Neural progenitor cell (in vitro differentiated cells): ENCODE measurements at regions not wholly inside any gene's neighbourhood (a gene's known extent, or its start where the extent isn't known, plus 50 kb on each side); places are given as distances from the start of the nearest gene placed in this dataset.

Source experiments
- DNase-seq: peaks from one replicate; pipeline ENCODE4 v3.0.0-alpha.2; 2016; ENCODE audit warnings: low spot score
- H2AFZ ChIP-seq: fragments of 200-600 bp; sonication (generic); replicated peaks from 2 replicates; pipeline ENCODE4 v1.6.1; 2016; ENCODE audit warnings: antibody characterized with exemption
- H3F3A ChIP-seq: fragments of 200-600 bp; sonication (generic); 2 replicates; pipeline ENCODE4 v1.6.1; 2016; ENCODE audit warnings: antibody characterized with exemption, low read depth
- H3K27ac ChIP-seq: fragments of 200-600 bp; sonication (generic); 2 replicates; pipeline ENCODE4 v1.5.1; 2016; ENCODE audit warnings: mild to moderate bottlenecking
- H3K27me3 ChIP-seq: fragments of 200-600 bp; sonication (generic); 2 replicates; pipeline ENCODE4 v1.6.1; 2016; ENCODE audit warnings: mild to moderate bottlenecking, moderate library complexity
- H3K36me3 ChIP-seq: fragments of 200-600 bp; sonication (generic); 2 replicates; pipeline ENCODE4 v1.5.1; 2016
- H3K4me1 ChIP-seq: fragments of 200-600 bp; sonication (generic); 2 replicates; pipeline ENCODE4 v1.6.1; 2016; ENCODE audit warnings: mixed run types
- H3K4me2 ChIP-seq: fragments of 200-600 bp; sonication (generic); 2 replicates; pipeline ENCODE4 v1.6.1; 2016
- H3K4me3 ChIP-seq: fragments of 200-600 bp; sonication (generic); 2 replicates; pipeline ENCODE4 v1.5.1; 2016
- H3K79me2 ChIP-seq: fragments of 200-600 bp; sonication (generic); 2 replicates; pipeline ENCODE4 v1.6.1; 2016; ENCODE audit warnings: low read depth
- H3K9ac ChIP-seq: fragments of 200-600 bp; sonication (generic); 2 replicates; pipeline ENCODE4 v1.6.1; 2016
- H3K9me3 ChIP-seq: fragments of 200-600 bp; sonication (generic); 2 replicates; pipeline ENCODE4 v1.5.1; 2016; ENCODE audit warnings: low read depth
- H4K20me1 ChIP-seq: fragments of 200-600 bp; sonication (generic); 2 replicates; pipeline ENCODE4 v1.6.1; 2016; ENCODE audit warnings: low read depth
- H3K27ac Mint-ChIP-seq: 3 replicates; pipeline ENCODE4 v1.8.0; 2021; ENCODE audit warnings: mixed read lengths
- H3K27me3 Mint-ChIP-seq: 2 replicates; pipeline ENCODE4 v1.8.0; 2022; ENCODE audit warnings: low read depth, mild to moderate bottlenecking, inconsistent platforms, moderate library complexity, mixed read lengths; ENCODE audit not compliant: insufficient read depth
- H3K36me3 Mint-ChIP-seq: 3 replicates; pipeline ENCODE4 v1.8.0; 2021; ENCODE audit warnings: mixed read lengths
- H3K4me1 Mint-ChIP-seq: 3 replicates; pipeline ENCODE4 v1.8.0; 2021; ENCODE audit warnings: mixed read lengths
- H3K4me3 Mint-ChIP-seq: 3 replicates; pipeline ENCODE4 v1.8.0; 2021; ENCODE audit warnings: mild to moderate bottlenecking, moderate library complexity, mixed read lengths
- H3K9me3 Mint-ChIP-seq: 3 replicates; pipeline ENCODE4 v1.8.0; 2020; ENCODE audit warnings: mixed read lengths
- CTCF ChIP-seq: fragments of 200-600 bp; sonication (generic); IDR thresholded peaks from 2 replicates; pipeline ENCODE4 v1.5.1; 2017; ENCODE audit warnings: antibody characterized with exemption, mild to moderate bottlenecking
- EZH2 ChIP-seq: fragments of 200-600 bp; sonication (generic); IDR thresholded peaks from 2 replicates; pipeline ENCODE4 v1.6.1; 2017; ENCODE audit warnings: antibody characterized with exemption, mild to moderate bottlenecking, moderate library complexity
- EZH2phosphoT487 ChIP-seq: fragments of 200-600 bp; sonication (generic); IDR thresholded peaks from 2 replicates; pipeline ENCODE4 v1.6.1; 2017; ENCODE audit warnings: antibody characterized with exemption

DNA sequence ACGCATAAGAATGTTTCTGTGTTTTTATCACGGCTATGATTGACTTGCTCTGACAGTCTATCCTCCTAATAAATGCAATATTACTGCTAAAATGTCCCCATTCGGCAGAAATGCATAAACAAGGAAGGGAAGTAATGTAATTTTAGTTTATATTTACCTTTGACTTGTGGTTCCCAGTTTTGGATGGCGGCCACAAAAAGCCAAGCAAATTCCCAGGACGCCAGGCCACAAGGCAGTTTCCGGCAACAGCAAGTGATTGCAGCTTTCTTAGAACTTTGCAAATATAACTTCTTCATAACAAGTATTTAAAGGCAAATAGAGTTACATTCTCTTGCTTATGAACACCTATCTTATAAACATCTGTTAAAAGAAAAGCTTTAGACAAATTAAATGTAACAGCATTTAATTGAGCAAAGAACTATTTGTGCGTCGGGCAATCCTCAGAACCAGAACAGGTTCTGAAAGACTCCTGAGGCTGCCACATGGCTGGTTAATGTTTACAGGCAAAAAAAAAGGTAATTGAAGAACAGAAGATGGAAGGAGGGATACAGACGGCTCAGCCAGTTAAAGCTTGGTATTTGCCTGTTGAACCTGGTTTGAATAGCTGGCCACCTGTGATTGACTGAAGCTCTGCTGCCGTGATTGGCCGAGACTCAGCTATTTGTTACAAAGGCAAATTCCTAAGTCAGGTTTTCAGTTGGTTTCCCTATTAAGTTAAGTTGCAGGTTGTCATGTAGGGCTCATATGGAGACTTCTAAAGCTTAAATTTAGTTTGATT is 80.8 kb downstream of the C21orf91 start:
- DNase-seq = peak; percentile 4
- H3F3A ChIP-seq = no peaks in the 10 kb centered on the region

DNA sequence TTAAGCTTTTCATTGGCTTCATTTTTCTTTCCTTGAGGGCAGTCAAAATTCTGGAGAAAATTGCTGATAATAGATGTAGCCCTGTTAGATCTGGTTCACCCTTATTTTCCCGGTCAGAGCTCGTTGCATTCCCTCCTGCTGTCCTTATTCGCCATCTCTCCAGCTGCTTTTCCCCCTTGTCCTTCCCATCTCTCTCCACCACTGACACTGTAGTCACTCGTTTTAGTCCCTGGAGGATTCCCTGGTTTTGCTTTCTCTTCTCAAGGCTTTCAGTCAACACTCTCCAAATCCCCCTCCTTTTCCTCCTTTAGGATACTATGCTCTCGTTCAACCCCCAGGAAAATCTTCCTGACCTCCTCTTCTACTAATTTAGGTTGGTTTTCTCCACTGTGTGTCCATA is 83.1 kb downstream of the C21orf91 start:
- Histone ChIP-seq H3K4me1 (no peaks in the 10 kb centered on the region), H3K79me2 (no peaks in the 10 kb centered on the region), H4K20me1 (no peaks in the 10 kb centered on the region), H3F3A (no peaks in the 10 kb centered on the region), H3K4me2 (no peak overlapping the region), H3K9ac (no peak overlapping the region), H3K9me3 (no peaks in the 10 kb centered on the region), H3K4me3 (no peak overlapping the region), H2AFZ (no peak overlapping the region), H3K36me3 (no peaks in the 10 kb centered on the region), H3K27me3 (no peaks in the 10 kb centered on the region), H3K27ac (no peak overlapping the region)
- DNase-seq = no peak
- Mint-ChIP-seq H3K4me3 (no peak overlapping the region), H3K9me3 (no peaks in the 10 kb centered on the region), H3K36me3 (no peaks in the 10 kb centered on the region), H3K27ac (no peak overlapping the region), H3K27me3 (peaks cover 5% of the 10 kb centered on the region), H3K4me1 (no peaks in the 10 kb centered on the region)
- TF ChIP-seq EZH2 = no peak

More for the DNA sequence above, 80.8 kb downstream of the C21orf91 start:
- Mint-ChIP-seq H3K27me3 (peaks cover 5% of the 10 kb centered on the region), H3K4me1 (no peaks in the 10 kb centered on the region), H3K27ac (no peak overlapping the region), H3K9me3 (no peaks in the 10 kb centered on the region), H3K4me3 (no peak overlapping the region), H3K36me3 (no peaks in the 10 kb centered on the region)
- Histone ChIP-seq H3K9ac (no peak overlapping the region), H2AFZ (peak overlapping the region; percentile 16), H3K9me3 (peaks cover 4% of the 10 kb centered on the region), H3K4me2 (no peak overlapping the region), H3K36me3 (no peaks in the 10 kb centered on the region), H3K79me2 (no peaks in the 10 kb centered on the region), H4K20me1 (no peaks in the 10 kb centered on the region), H3K4me3 (no peak overlapping the region), H3K27ac (no peak overlapping the region), H3K4me1 (no peaks in the 10 kb centered on the region), H3K27me3 (no peaks in the 10 kb centered on the region)
- TF ChIP-seq EZH2phosphoT487 (no peak), CTCF (no peak), EZH2 (no peak)

DNA sequence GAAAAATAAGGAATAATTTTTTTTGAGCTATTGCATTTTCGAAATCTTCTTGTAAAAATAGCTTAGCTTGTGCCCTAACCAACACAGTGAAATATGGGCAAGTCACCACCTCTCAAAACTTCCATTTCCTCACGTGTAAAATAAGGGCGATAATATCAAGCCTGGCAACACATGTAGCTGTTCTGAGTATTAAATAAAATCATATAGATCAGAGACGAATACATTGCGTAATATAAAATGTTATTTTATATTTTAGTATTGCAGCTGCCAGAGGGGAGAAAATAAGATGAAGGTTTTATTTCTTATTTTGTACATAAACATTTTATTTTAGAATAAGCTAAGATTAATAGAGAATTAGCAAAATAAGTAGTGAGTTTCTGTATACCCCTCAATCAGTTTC is 85.9 kb downstream of the C21orf91 start:
- no peaks in the 10 kb centered on the region for H3K36me3 ChIP-seq
- Mint-ChIP-seq H3K27ac (no peak overlapping the region), H3K4me3 (no peak overlapping the region), H3K27me3 (no peaks in the 10 kb centered on the region), H3K9me3 (no peaks in the 10 kb centered on the region), H3K36me3 (no peaks in the 10 kb centered on the region), H3K4me1 (no peaks in the 10 kb centered on the region)
- no peak overlapping the region for H2AFZ ChIP-seq
- no peaks in the 10 kb centered on the region for H3K9me3 ChIP-seq
- H3K4me2 ChIP-seq = no peak overlapping the region
- H3K79me2 ChIP-seq = no peaks in the 10 kb centered on the region
- H3K4me3 ChIP-seq = no peak overlapping the region
- H3K27me3 ChIP-seq = no peaks in the 10 kb centered on the region
- H3K9ac ChIP-seq = no peak overlapping the region
- TF ChIP-seq EZH2phosphoT487 (no peak), CTCF (no peak), EZH2 (no peak)
- no peaks in the 10 kb centered on the region for H4K20me1 ChIP-seq
- no peaks in the 10 kb centered on the region for H3K4me1 ChIP-seq
- H3K27ac ChIP-seq = no peak overlapping the region
- DNase-seq = no peak
- H3F3A ChIP-seq = no peaks in the 10 kb centered on the region

DNA sequence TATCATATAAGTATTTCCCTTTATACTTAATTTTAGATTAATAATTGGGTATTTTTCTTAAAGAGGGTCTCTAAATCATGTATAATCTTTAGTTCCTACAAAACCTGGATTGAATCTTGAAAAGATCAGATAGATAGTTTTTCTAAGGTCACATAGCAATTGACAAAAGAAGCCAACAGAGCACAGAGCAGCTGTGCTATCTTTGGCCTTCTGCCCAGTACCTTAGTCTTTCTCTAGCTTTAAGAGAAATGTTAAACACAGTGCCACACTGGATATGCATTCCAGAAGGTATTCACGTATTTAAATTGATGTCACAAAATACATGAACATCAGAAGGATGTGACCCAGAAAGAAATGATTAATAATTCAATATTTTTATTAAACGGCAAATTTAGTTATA is 86.8 kb downstream of the C21orf91 start:
- TF ChIP-seq EZH2 (no peak), EZH2phosphoT487 (no peak), CTCF (no peak)

More for the DNA sequence above, 86.8 kb downstream of the C21orf91 start:
- no peaks in the 10 kb centered on the region for H4K20me1 ChIP-seq
- no peaks in the 10 kb centered on the region for H3K79me2 ChIP-seq
- Mint-ChIP-seq H3K9me3 (no peaks in the 10 kb centered on the region), H3K4me1 (no peaks in the 10 kb centered on the region), H3K36me3 (no peaks in the 10 kb centered on the region), H3K27ac (no peak overlapping the region), H3K4me3 (no peak overlapping the region), H3K27me3 (no peaks in the 10 kb centered on the region)
- H3K36me3 ChIP-seq = no peaks in the 10 kb centered on the region
- no peaks in the 10 kb centered on the region for H3K4me1 ChIP-seq
- no peak overlapping the region for H3K4me2 ChIP-seq
- no peak overlapping the region for H3K9ac ChIP-seq
- H3K27ac ChIP-seq = no peak overlapping the region
- no peaks in the 10 kb centered on the region for H3K27me3 ChIP-seq
- no peak for DNase-seq
- H2AFZ ChIP-seq = no peak overlapping the region
- no peak overlapping the region for H3K4me3 ChIP-seq
- H3F3A ChIP-seq = no peaks in the 10 kb centered on the region
- H3K9me3 ChIP-seq = no peaks in the 10 kb centered on the region
